H1 (cell line): ENCODE measurements at regions not wholly inside any gene's neighbourhood (a gene's known extent, or its start where the extent isn't known, plus 50 kb on each side); places are given as distances from the start of the nearest gene placed in this dataset.

Source experiments
- CTCF ChIA-PET: fragments of 300-600 bp; sonication (Branson Sonifier 250); formaldehyde crosslinking; loops from one replicate; lab custom pipeline; 2021; ENCODE audit not compliant: partially characterized antibody; lab: Charles Lee
- POLR2A ChIA-PET: fragments of 300-600 bp; sonication (Branson Sonifier 250); formaldehyde crosslinking; loops from one replicate; lab custom pipeline; 2021; ENCODE audit warnings: inconsistent platforms; ENCODE audit not compliant: partially characterized antibody; lab: Charles Lee
- DNase-seq, 2 experiments: peaks; one replicate each; pipeline versions ENCODE4 v3.0.0 to v3.0.0-alpha.2; 2010 to 2022; ENCODE audit warnings: low spot score in 2 of 2, low read depth in 1 of 2, mixed read lengths in 1 of 2
- FAIRE-seq: peaks from 2 replicates; lab custom pipeline; 2011; peaks lifted over from hg19 to GRCh38; lab: Jason Lieb, UNC
- H2AFZ ChIP-seq: 2 replicates; pipeline ENCODE4 v1.8.1; 2012; ENCODE audit warnings: low read length, inconsistent platforms
- H2AK5ac ChIP-seq: 2 replicates; pipeline ENCODE4 v1.6.1; 2013; ENCODE audit warnings: low read depth, low read length
- H2BK120ac ChIP-seq: replicated peaks from 2 replicates; pipeline ENCODE3; 2013; ENCODE audit warnings: low read depth, low read length, inconsistent platforms
- H2BK12ac ChIP-seq: 2 replicates; pipeline ENCODE4 v1.6.1; 2013; ENCODE audit warnings: low read depth, low read length
- H2BK15ac ChIP-seq: 2 replicates; pipeline ENCODE4 v1.6.1; 2013; ENCODE audit warnings: low read length
- H2BK20ac ChIP-seq: 2 replicates; pipeline ENCODE4 v1.6.1; 2013; ENCODE audit warnings: low read length
- H2BK5ac ChIP-seq: 2 replicates; pipeline ENCODE4 v1.6.1; 2013; ENCODE audit warnings: low read depth, low read length
- H3K14ac ChIP-seq: 2 replicates; pipeline ENCODE4 v1.6.1; 2013; ENCODE audit warnings: inconsistent platforms; ENCODE audit not compliant: insufficient read length
- H3K18ac ChIP-seq: 2 replicates; pipeline ENCODE4 v1.6.1; 2013; ENCODE audit warnings: low read length; ENCODE audit errors: extremely low read depth
- H3K23ac ChIP-seq: 2 replicates; pipeline ENCODE4 v1.6.1; 2013; ENCODE audit warnings: inconsistent platforms; ENCODE audit not compliant: insufficient read length
- H3K23me2 ChIP-seq: 2 replicates; pipeline ENCODE4 v1.6.1; 2013; ENCODE audit warnings: low read depth, low read length
- H3K27ac ChIP-seq: 2 replicates; pipeline ENCODE4 v1.6.1; 2011; ENCODE audit warnings: low read depth, low read length, inconsistent platforms
- H3K27me3 ChIP-seq, 4 experiments: replicated peaks in 1 of 4; 1 replicate in 1 of 4; 2 replicates in 3 of 4; pipeline versions ENCODE4 v1.6.1 to v1.8.1; 2011 to 2013; ENCODE audit warnings: low read length in 3 of 4, mild to moderate bottlenecking in 3 of 4, inconsistent platforms in 2 of 4, mixed read lengths in 2 of 4, moderate library complexity in 1 of 4; ENCODE audit not compliant: control insufficient read depth in 3 of 4, insufficient read depth in 3 of 4; ENCODE audit errors: extremely low read depth in 1 of 4
- H3K36me3 ChIP-seq, 4 experiments: 2 replicates each; pipeline versions ENCODE4 v1.6.1 to v1.8.1; 2011 to 2013; ENCODE audit warnings: mild to moderate bottlenecking in 4 of 4, low read length in 3 of 4, moderate library complexity in 2 of 4, control low read depth in 1 of 4, inconsistent platforms in 1 of 4; ENCODE audit not compliant: insufficient read depth in 4 of 4, control insufficient read depth in 2 of 4
- H3K4ac ChIP-seq: replicated peaks from 2 replicates; pipeline ENCODE3; 2013; ENCODE audit warnings: low read length, low read depth, mixed read lengths, inconsistent platforms; ENCODE audit not compliant: insufficient read length
- H3K4me1 ChIP-seq, 4 experiments: replicated peaks in 1 of 4; 1 replicate in 1 of 4; 2 replicates in 3 of 4; pipeline versions ENCODE4 v1.6.1 to v1.8.1; 2011 to 2013; ENCODE audit warnings: low read length in 3 of 4, inconsistent platforms in 2 of 4, mixed read lengths in 1 of 4; ENCODE audit not compliant: insufficient read depth in 4 of 4, control insufficient read depth in 3 of 4
- H3K4me2 ChIP-seq, 2 experiments: 2 replicates each; pipeline versions ENCODE4 v1.6.1 to v1.8.1; 2011 to 2013; ENCODE audit warnings: low read depth in 2 of 2, low read length in 2 of 2, control low read depth in 1 of 2, inconsistent platforms in 1 of 2, mild to moderate bottlenecking in 1 of 2; ENCODE audit not compliant: insufficient read depth in 1 of 2
- H3K4me3 ChIP-seq, 4 experiments: fragments of 200-600, 300-600 bp in 1 of 4; sonication (generic), shearing (Covaris generic), sonication (Bioruptor Twin) in 1 of 4; 2 replicates each; pipeline versions ENCODE4 v1.5.1 to v1.8.1; 2011 to 2016; ENCODE audit warnings: low read length in 4 of 4, low read depth in 3 of 4, control low read depth in 2 of 4, inconsistent platforms in 2 of 4, mild to moderate bottlenecking in 2 of 4, mixed read lengths in 1 of 4, moderate library complexity in 1 of 4; ENCODE audit not compliant: insufficient read depth in 2 of 4; ENCODE audit errors: extremely low read depth in 1 of 4
- H3K56ac ChIP-seq: replicated peaks from 2 replicates; pipeline ENCODE3; 2013; ENCODE audit warnings: low read depth, mild to moderate bottlenecking, mixed read lengths, low read length, inconsistent platforms; ENCODE audit not compliant: insufficient read length
- H3K79me1 ChIP-seq: 2 replicates; pipeline ENCODE4 v1.6.1; 2013; ENCODE audit warnings: low read depth, low read length, control low read depth
- H3K79me2 ChIP-seq, 2 experiments: 2 replicates each; pipeline versions ENCODE4 v1.6.1 to v1.8.1; 2012 to 2013; ENCODE audit warnings: low read length in 2 of 2, mild to moderate bottlenecking in 2 of 2, inconsistent platforms in 1 of 2; ENCODE audit not compliant: insufficient read depth in 2 of 2, control insufficient read depth in 1 of 2
- H3K9ac ChIP-seq, 4 experiments: replicated peaks in 1 of 4; 1 replicate in 1 of 4; 2 replicates in 3 of 4; pipeline versions ENCODE4 v1.6.1 to v1.8.1; 2011 to 2013; ENCODE audit warnings: low read depth in 3 of 4, low read length in 3 of 4, control low read depth in 2 of 4, mild to moderate bottlenecking in 2 of 4, moderate library complexity in 2 of 4, inconsistent platforms in 1 of 4; ENCODE audit errors: extremely low read depth in 1 of 4
- H3K9me3 ChIP-seq, 2 experiments: 2 replicates each; pipeline versions ENCODE4 v1.6.1 to v1.8.1; 2012 to 2013; ENCODE audit warnings: mild to moderate bottlenecking in 2 of 2, moderate library complexity in 2 of 2, control low read depth in 1 of 2, inconsistent platforms in 1 of 2, low read depth in 1 of 2, low read length in 1 of 2, mixed read lengths in 1 of 2; ENCODE audit not compliant: insufficient read depth in 2 of 2
- H4K20me1 ChIP-seq, 2 experiments: replicated peaks in 1 of 2; 2 replicates each; pipeline versions ENCODE3 to v1.8.1; 2011 to 2013; ENCODE audit warnings: inconsistent platforms in 2 of 2, low read length in 2 of 2, mild to moderate bottlenecking in 1 of 2; ENCODE audit not compliant: insufficient read depth in 2 of 2, control insufficient read depth in 1 of 2
- H4K5ac ChIP-seq: 2 replicates; pipeline ENCODE4 v1.6.1; 2013; ENCODE audit warnings: low read length, low read depth, mixed read lengths, inconsistent platforms; ENCODE audit not compliant: insufficient read length
- H4K8ac ChIP-seq: 2 replicates; pipeline ENCODE4 v1.8.0; 2013; ENCODE audit warnings: mild to moderate bottlenecking, moderate library complexity, low read length, inconsistent platforms; ENCODE audit not compliant: insufficient read depth; ENCODE audit errors: extremely low read depth
- H4K91ac ChIP-seq: replicated peaks from 2 replicates; pipeline ENCODE3; 2013; ENCODE audit warnings: low read length, mixed read lengths, inconsistent platforms; ENCODE audit not compliant: insufficient read length
- CTCF ChIP-seq, 3 experiments: IDR thresholded peaks; 1 replicate in 2 of 3; 2 replicates in 1 of 3; pipeline versions ENCODE4 v1.5.1 to v1.6.1; 2011; ENCODE audit warnings: low read length in 3 of 3, mild to moderate bottlenecking in 3 of 3, inconsistent platforms in 2 of 3, low read depth in 1 of 3, moderate library complexity in 1 of 3; ENCODE audit not compliant: insufficient read depth in 1 of 3; ENCODE audit errors: control extremely low read depth in 1 of 3
- RAD21 ChIP-seq, 2 experiments: IDR thresholded peaks in 1 of 2; conservative IDR thresholded peaks in 1 of 2; 2 replicates each; pipeline ENCODE4 v1.6.1; 2011; ENCODE audit warnings: low read depth in 2 of 2, low read length in 2 of 2, improper control_type of control experiment in 1 of 2, inconsistent platforms in 1 of 2, mild to moderate bottlenecking in 1 of 2, moderate library complexity in 1 of 2
- RNF2 ChIP-seq: fragments of 200-900, 300-1000 bp; sonication (generic); IDR thresholded peaks from 2 replicates; pipeline ENCODE4 v1.7.1; 2016; ENCODE audit warnings: borderline replicate concordance, low read depth, mild to moderate bottlenecking, antibody characterized with exemption, low read length; ENCODE audit not compliant: poor library complexity, severe bottlenecking; ENCODE audit errors: missing control alignments
- WGBS, 2 experiments: shearing (Covaris generic) in 1 of 2; methylation state at CpG; one replicate each; pipeline versions ENCODE4 v1.1.6 to v1.1.7; 2013 to 2015; ENCODE audit warnings: low lambda C conversion rate in 2 of 2, mixed read lengths in 2 of 2, inconsistent platforms in 1 of 2, low coverage in 1 of 2, missing lambda C conversion rate in 1 of 2; ENCODE audit not compliant: insufficient replicate concordance in 2 of 2, insufficient coverage in 1 of 2, insufficient read length in 1 of 2; ENCODE audit errors: extremely low coverage in 1 of 2, missing lambda C conversion rate in 1 of 2; 5-methylcytosine and 5-hydroxymethylcytosine counted together

- WGBS, 2 experiments: 75% methylated on average over 3 of the region's 3 CpGs; no CpG with 5 or more reads in 1 of the 2 experiments
- no peak for DNase-seq
- no peak overlapping the region for H3K27ac ChIP-seq
- H3K9ac ChIP-seq: no peak overlapping the region
- no peak overlapping the region for H3K56ac ChIP-seq
- H3K79me2 ChIP-seq: no peaks in the 10 kb centered on the region
- H4K8ac ChIP-seq: no peak overlapping the region
- H2AK5ac ChIP-seq: no peak overlapping the region
- H3K79me1 ChIP-seq: no peaks in the 10 kb centered on the region
- no peak for FAIRE-seq
- ChIA-PET CTCF (interaction anchor here (0.7 to 2.3 kb wide), 19 partner anchors 10 to 360 kb away, joined by 3 to 9 read pairs (median 4); no protein-coding TSS in a partner anchor), POLR2A (no interaction called here)
- no peak overlapping the region for H4K5ac ChIP-seq
- H4K20me1 ChIP-seq: no peaks in the 10 kb centered on the region
- no peak overlapping the region for H3K23ac ChIP-seq
- no peak overlapping the region for H2BK120ac ChIP-seq
- H3K36me3 ChIP-seq: no peaks in the 10 kb centered on the region
- no peak overlapping the region for H3K14ac ChIP-seq
- no peak overlapping the region for H4K91ac ChIP-seq
- H3K27me3 ChIP-seq: no peaks in the 10 kb centered on the region
- H3K4ac ChIP-seq: no peak overlapping the region
- no peak overlapping the region for H2BK5ac ChIP-seq
- no peak overlapping the region for H2BK15ac ChIP-seq
- no peaks in the 10 kb centered on the region for H3K23me2 ChIP-seq
- no peak overlapping the region for H3K18ac ChIP-seq
- H3K4me3 ChIP-seq: no peak overlapping the region
- H2BK20ac ChIP-seq: no peak overlapping the region
- H2AFZ ChIP-seq: no peak overlapping the region; the same call in 1 of the 2 replicates
- H3K4me1 ChIP-seq: no peaks in the 10 kb centered on the region
- H3K9me3 ChIP-seq: no peaks in the 10 kb centered on the region
- H3K4me2 ChIP-seq: no peak overlapping the region
- H2BK12ac ChIP-seq: no peak overlapping the region
- peak in 2 of 3 experiments; percentile 43 to 47; a peak in 3 of 4 replicates for TF ChIP-seq CTCF (IDR thresholded peaks at IDR 0.05; ENCODE audit: control extremely low read depth in 1 of 3, insufficient read depth in 1 of 3, low read depth in 1 of 3, low read length in 3 of 3)
- no peak for TF ChIP-seq RNF2
- TF ChIP-seq RAD21 (IDR thresholded peaks at IDR 0.05 in 1 of 2, conservative IDR thresholded peaks at IDR 0.05 in 1 of 2; ENCODE audit: low read depth in 2 of 2, low read length in 2 of 2): peak; percentile 29 to 47; a peak in 2 of 4 replicates
Observed at GRCh38 chr13:37427843-37428494, 170.6 kb downstream of the POSTN start.
